ENCODE measurements at regions not wholly inside any gene's neighbourhood (a gene's known extent, or its start where the extent isn't known, plus 50 kb on each side); places are given as distances from the start of the nearest gene placed in this dataset.

- TF ChIP-seq, protein P1, sequence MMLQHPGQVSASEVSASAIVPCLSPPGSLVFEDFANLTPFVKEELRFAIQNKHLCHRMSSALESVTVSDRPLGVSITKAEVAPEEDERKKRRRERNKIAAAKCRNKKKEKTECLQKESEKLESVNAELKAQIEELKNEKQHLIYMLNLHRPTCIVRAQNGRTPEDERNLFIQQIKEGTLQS (IDR thresholded peaks at IDR 0.05), result no peak
- no peak for TF ChIP-seq CBX3 (IDR thresholded peaks at IDR 0.05; ENCODE audit: low read depth)
- no peak for TF ChIP-seq SIN3A (IDR thresholded peaks at IDR 0.05; ENCODE audit: low read depth)
- no peak for TF ChIP-seq SRF (IDR thresholded peaks at IDR 0.05; ENCODE audit: low read depth)
- no peak for TF ChIP-seq POLR2AphosphoS5 (IDR thresholded peaks at IDR 0.05; ENCODE audit: low read depth, low read length)
- TF ChIP-seq ZFX (IDR thresholded peaks at IDR 0.05), result no peak
- TF ChIP-seq, protein P2, sequence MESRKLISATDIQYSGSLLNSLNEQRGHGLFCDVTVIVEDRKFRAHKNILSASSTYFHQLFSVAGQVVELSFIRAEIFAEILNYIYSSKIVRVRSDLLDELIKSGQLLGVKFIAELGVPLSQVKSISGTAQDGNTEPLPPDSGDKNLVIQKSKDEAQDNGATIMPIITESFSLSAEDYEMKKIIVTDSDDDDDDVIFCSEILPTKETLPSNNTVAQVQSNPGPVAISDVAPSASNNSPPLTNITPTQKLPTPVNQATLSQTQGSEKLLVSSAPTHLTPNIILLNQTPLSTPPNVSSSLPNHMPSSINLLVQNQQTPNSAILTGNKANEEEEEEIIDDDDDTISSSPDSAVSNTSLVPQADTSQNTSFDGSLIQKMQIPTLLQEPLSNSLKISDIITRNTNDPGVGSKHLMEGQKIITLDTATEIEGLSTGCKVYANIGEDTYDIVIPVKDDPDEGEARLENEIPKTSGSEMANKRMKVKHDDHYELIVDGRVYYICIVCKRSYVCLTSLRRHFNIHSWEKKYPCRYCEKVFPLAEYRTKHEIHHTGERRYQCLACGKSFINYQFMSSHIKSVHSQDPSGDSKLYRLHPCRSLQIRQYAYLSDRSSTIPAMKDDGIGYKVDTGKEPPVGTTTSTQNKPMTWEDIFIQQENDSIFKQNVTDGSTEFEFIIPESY (IDR thresholded peaks at IDR 0.05; ENCODE audit: extremely low read depth, insufficient replicate concordance, low read length), result no peak
Observed at GRCh38 chr15:78695046-78695671, 54.1 kb upstream of the CHRNB4 start (continued).

- H3K4me3 ChIP-seq (replicated peaks in 1 of 2; ENCODE audit: low read depth in 1 of 2, low read length in 2 of 2), result no peak overlapping the region
- intact Hi-C loops (cut with micrococcal nuclease), result no loop called here
- DNase-seq (ENCODE audit: low read depth, low spot score) (no peak), ATAC-seq (no peak)
- ChIA-PET CTCF (interaction anchor here (1.9 kb wide), 1 partner anchor 17 kb away, joined by 4 read pairs; no protein-coding TSS in a partner anchor), RAD21 (ENCODE audit: low non-redundant PET in 1 of 2, low total read pairs in 2 of 2, uncharacterized antibody in 2 of 2, unreplicated experiment in 2 of 2) (no interaction called here), POLR2A (no interaction called here)
- H3K9ac ChIP-seq (ENCODE audit: low read length), result no peak overlapping the region
- H3K27me3 ChIP-seq (ENCODE audit: insufficient read depth, low read length), result no peaks in the 10 kb centered on the region
- H3K4me2 ChIP-seq (ENCODE audit: low read length), result no peak overlapping the region
- no peaks in the 10 kb centered on the region for H3K9me2 ChIP-seq (ENCODE audit: insufficient read depth)
- H3K36me3 ChIP-seq (ENCODE audit: control insufficient read depth in 1 of 2, insufficient read depth in 2 of 2, low read length in 2 of 2), result no peaks in the 10 kb centered on the region
- no TSS peak for BruUV-seq (replicated peaks)
- H2AFZ ChIP-seq (ENCODE audit: low read depth, low read length, poor library complexity, severe bottlenecking), result no peak overlapping the region
- no peaks in the 10 kb centered on the region for H3K9me3 ChIP-seq (ENCODE audit: control insufficient read depth in 1 of 2, insufficient read depth in 1 of 2, low read depth in 1 of 2, low read length in 2 of 2)
- H4K20me1 ChIP-seq (ENCODE audit: insufficient read depth), result no peaks in the 10 kb centered on the region
- no peak for TF ChIP-seq POLR2AphosphoS5 (IDR thresholded peaks at IDR 0.05; ENCODE audit: low read depth, low read length)
- TF ChIP-seq EZH2 (IDR thresholded peaks at IDR 0.05), result no peak
- TF ChIP-seq CTCF (IDR thresholded peaks at IDR 0.05 in 2 of 3, conservative IDR thresholded peaks at IDR 0.05 in 1 of 3; ENCODE audit: borderline replicate concordance in 1 of 3, insufficient read depth in 1 of 3, low read depth in 2 of 3, low read length in 2 of 3), result no peak
- no peak for TF ChIP-seq SIN3A (IDR thresholded peaks at IDR 0.05; ENCODE audit: low read depth)
- TF ChIP-seq EGR1 (IDR thresholded peaks at IDR 0.05; ENCODE audit: low read depth), result no peak
- no peak for TF ChIP-seq FOSL1 (IDR thresholded peaks at IDR 0.05; ENCODE audit: low read depth)
- TF ChIP-seq RAD21 (IDR thresholded peaks at IDR 0.05; ENCODE audit: low read depth), result no peak
- TF ChIP-seq, protein P2 (IDR thresholded peaks at IDR 0.05; ENCODE audit: extremely low read depth, insufficient replicate concordance, low read length), result no peak
- no peak for TF ChIP-seq CEBPB (IDR thresholded peaks at IDR 0.05; ENCODE audit: low read depth)
- no peak for TF ChIP-seq ZNF274 (IDR thresholded peaks at IDR 0.05; ENCODE audit: low read depth, low read length)
- no peak for TF ChIP-seq EZH2phosphoT487 (IDR thresholded peaks at IDR 0.05; ENCODE audit: borderline replicate concordance)
- TF ChIP-seq POLR2A (IDR thresholded peaks at IDR 0.05; ENCODE audit: borderline replicate concordance, extremely low read depth, insufficient read depth, insufficient read length), result no peak
- TF ChIP-seq, protein P1 (IDR thresholded peaks at IDR 0.05), result no peak
- no peak for TF ChIP-seq ELF1 (IDR thresholded peaks at IDR 0.05; ENCODE audit: borderline replicate concordance, low read depth)
- no peak for TF ChIP-seq SRF (IDR thresholded peaks at IDR 0.05; ENCODE audit: low read depth)
- no peak for TF ChIP-seq JUND (IDR thresholded peaks at IDR 0.05)
- H3K4me1 ChIP-seq (ENCODE audit: control insufficient read depth in 1 of 2, insufficient read depth in 2 of 2, low read length in 2 of 2), result peaks cover 6 to 9% of the 10 kb centered on the region in 2 experiments; a peak in 3 of 4 replicates
- no peak overlapping the region for H3K27ac ChIP-seq (ENCODE audit: low read depth, low read length)
- H3K79me2 ChIP-seq (ENCODE audit: insufficient read depth, low read length), result no peaks in the 10 kb centered on the region
Observed at GRCh38 chr15:78691851-78692421, 50.9 kb upstream of the CHRNB4 start.
